ENCODE measurements at regions not wholly inside any gene's neighbourhood (a gene's known extent, or its start where the extent isn't known, plus 50 kb on each side); places are given as distances from the start of the nearest gene placed in this dataset.

DNA sequence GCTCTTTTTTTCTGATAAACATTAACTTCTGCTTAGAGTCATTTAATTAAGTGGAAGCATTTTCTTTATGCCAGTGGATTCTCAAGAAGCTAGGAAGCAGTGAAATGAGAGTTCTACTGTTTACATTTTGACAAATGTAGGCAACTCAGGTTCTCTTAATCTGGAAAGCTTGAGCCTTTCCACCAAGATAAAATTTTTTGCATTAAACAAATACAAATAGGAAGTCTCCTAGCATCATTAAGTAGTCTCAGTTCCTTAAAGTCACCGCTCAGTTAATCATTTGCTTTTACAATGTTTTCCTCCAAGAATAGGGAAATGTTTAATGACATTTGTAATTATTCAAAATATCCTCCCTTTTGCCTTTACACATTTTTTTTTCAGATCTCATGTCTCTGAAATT, 290.4 kb upstream of the PDE4D start:
- WGBS, 2 donors, result 84 to 87% methylated on average over 1 of the region's 1 CpG
- Histone ChIP-seq H3K36me3 (ENCODE audit: control insufficient read depth in 2 of 2, insufficient read depth in 2 of 2, low read length in 1 of 2) (no peaks in the 10 kb centered on the region), H3K4me1 (ENCODE audit: control insufficient read depth in 2 of 2, insufficient read depth in 2 of 2, low read length in 1 of 2) (no peaks in the 10 kb centered on the region), H3K4me3 (ENCODE audit: low read depth in 1 of 2, low read length in 2 of 2) (no peak overlapping the region), H3K9me3 (ENCODE audit: control insufficient read depth in 2 of 2, insufficient read depth in 1 of 2, low read depth in 1 of 2, low read length in 1 of 2) (no peaks in the 10 kb centered on the region), H3K27ac (ENCODE audit: low read depth in 2 of 2, low read length in 1 of 2) (no peak overlapping the region), H3K27me3 (ENCODE audit: control insufficient read depth in 1 of 2, insufficient read depth in 2 of 2, low read length in 2 of 2) (no peaks in the 10 kb centered on the region)

GRCh38 chr5:60178101-60178500, 284.6 kb upstream of the PDE4D start:
- no peaks in the 10 kb centered on the region for H3K36me3 ChIP-seq (ENCODE audit: control insufficient read depth in 2 of 2, insufficient read depth in 2 of 2, low read length in 1 of 2)
- H3K4me1 ChIP-seq (ENCODE audit: control insufficient read depth in 2 of 2, insufficient read depth in 2 of 2, low read length in 1 of 2), result no peaks in the 10 kb centered on the region
- H3K27me3 ChIP-seq (ENCODE audit: control insufficient read depth in 1 of 2, insufficient read depth in 2 of 2, low read length in 2 of 2), result no peaks in the 10 kb centered on the region
- H3K9me3 ChIP-seq (ENCODE audit: control insufficient read depth in 2 of 2, insufficient read depth in 1 of 2, low read depth in 1 of 2, low read length in 1 of 2), result no peaks in the 10 kb centered on the region
- no peak overlapping the region for H3K4me3 ChIP-seq (ENCODE audit: low read depth in 1 of 2, low read length in 2 of 2)
- 49 to 61% methylated on average over 1 of the region's 1 CpG for WGBS, 2 donors
- no peak overlapping the region for H3K27ac ChIP-seq (ENCODE audit: low read depth in 2 of 2, low read length in 1 of 2)

GRCh38 chr5:60177596-60177995, 284.1 kb upstream of the PDE4D start:
- Histone ChIP-seq H3K36me3 (ENCODE audit: control insufficient read depth in 2 of 2, insufficient read depth in 2 of 2, low read length in 1 of 2) (no peaks in the 10 kb centered on the region), H3K4me3 (ENCODE audit: low read depth in 1 of 2, low read length in 2 of 2) (no peak overlapping the region), H3K27me3 (ENCODE audit: control insufficient read depth in 1 of 2, insufficient read depth in 2 of 2, low read length in 2 of 2) (no peaks in the 10 kb centered on the region), H3K4me1 (ENCODE audit: control insufficient read depth in 2 of 2, insufficient read depth in 2 of 2, low read length in 1 of 2) (no peaks in the 10 kb centered on the region), H3K27ac (ENCODE audit: low read depth in 2 of 2, low read length in 1 of 2) (no peak overlapping the region), H3K9me3 (ENCODE audit: control insufficient read depth in 2 of 2, insufficient read depth in 1 of 2, low read depth in 1 of 2, low read length in 1 of 2) (no peaks in the 10 kb centered on the region)
- 44 to 49% methylated on average over 4 of the region's 4 CpGs for WGBS, 2 donors

GRCh38 chr5:60173667-60174066, 280.1 kb upstream of the PDE4D start:
- no peaks in the 10 kb centered on the region for H3K4me1 ChIP-seq (ENCODE audit: control insufficient read depth in 2 of 2, insufficient read depth in 2 of 2, low read length in 1 of 2)
- no peaks in the 10 kb centered on the region for H3K36me3 ChIP-seq (ENCODE audit: control insufficient read depth in 2 of 2, insufficient read depth in 2 of 2, low read length in 1 of 2)
- no peaks in the 10 kb centered on the region for H3K9me3 ChIP-seq (ENCODE audit: control insufficient read depth in 2 of 2, insufficient read depth in 1 of 2, low read depth in 1 of 2, low read length in 1 of 2)
- H3K27ac ChIP-seq (ENCODE audit: low read depth in 2 of 2, low read length in 1 of 2), result no peak overlapping the region
- no peaks in the 10 kb centered on the region for H3K27me3 ChIP-seq (ENCODE audit: control insufficient read depth in 1 of 2, insufficient read depth in 2 of 2, low read length in 2 of 2)
- H3K4me3 ChIP-seq (ENCODE audit: low read depth in 1 of 2, low read length in 2 of 2), result no peak overlapping the region

GRCh38 chr5:60163762-60164161, 270.2 kb upstream of the PDE4D start:
- Histone ChIP-seq H3K27me3 (ENCODE audit: control insufficient read depth in 1 of 2, insufficient read depth in 2 of 2, low read length in 2 of 2) (no peaks in the 10 kb centered on the region), H3K4me1 (ENCODE audit: control insufficient read depth in 2 of 2, insufficient read depth in 2 of 2, low read length in 1 of 2) (no peaks in the 10 kb centered on the region), H3K9me3 (ENCODE audit: control insufficient read depth in 2 of 2, insufficient read depth in 1 of 2, low read depth in 1 of 2, low read length in 1 of 2) (no peaks in the 10 kb centered on the region), H3K4me3 (ENCODE audit: low read depth in 1 of 2, low read length in 2 of 2) (no peak overlapping the region), H3K36me3 (ENCODE audit: control insufficient read depth in 2 of 2, insufficient read depth in 2 of 2, low read length in 1 of 2) (no peaks in the 10 kb centered on the region), H3K27ac (ENCODE audit: low read depth in 2 of 2, low read length in 1 of 2) (no peak overlapping the region)
- WGBS, 2 donors, result 65 to 89% methylated on average over 1 of the region's 1 CpG

DNA sequence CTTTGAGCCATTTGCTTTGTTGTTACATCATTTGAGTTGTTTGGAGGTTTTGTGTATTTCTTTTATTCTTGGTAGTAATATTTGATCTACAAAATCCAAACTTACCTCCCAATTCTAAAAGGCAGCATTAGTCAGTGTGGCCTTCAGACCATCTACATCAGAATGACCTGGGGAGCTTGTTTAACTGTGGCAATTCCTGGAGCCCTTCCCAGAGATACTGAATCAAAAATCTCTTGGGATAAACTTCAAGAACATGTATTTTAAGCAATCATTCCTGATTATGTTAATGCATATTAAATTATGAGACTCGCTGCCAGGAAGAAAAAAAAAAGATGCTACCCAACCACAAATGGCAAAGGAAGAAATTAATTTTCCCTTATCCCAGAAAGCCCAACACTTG, 268.9 kb upstream of the PDE4D start:
- Histone ChIP-seq H3K27me3 (ENCODE audit: control insufficient read depth in 1 of 2, insufficient read depth in 2 of 2, low read length in 2 of 2) (no peaks in the 10 kb centered on the region), H3K4me1 (ENCODE audit: control insufficient read depth in 2 of 2, insufficient read depth in 2 of 2, low read length in 1 of 2) (no peaks in the 10 kb centered on the region), H3K36me3 (ENCODE audit: control insufficient read depth in 2 of 2, insufficient read depth in 2 of 2, low read length in 1 of 2) (no peaks in the 10 kb centered on the region), H3K9me3 (ENCODE audit: control insufficient read depth in 2 of 2, insufficient read depth in 1 of 2, low read depth in 1 of 2, low read length in 1 of 2) (no peaks in the 10 kb centered on the region), H3K27ac (ENCODE audit: low read depth in 2 of 2, low read length in 1 of 2) (no peak overlapping the region), H3K4me3 (ENCODE audit: low read depth in 1 of 2, low read length in 2 of 2) (no peak overlapping the region)
- 68 to 77% methylated on average over 1 of the region's 1 CpG for WGBS, 2 donors

- Histone ChIP-seq H3K27me3 (ENCODE audit: control insufficient read depth in 1 of 2, insufficient read depth in 2 of 2, low read length in 2 of 2) (no peaks in the 10 kb centered on the region), H3K9me3 (ENCODE audit: control insufficient read depth in 2 of 2, insufficient read depth in 1 of 2, low read depth in 1 of 2, low read length in 1 of 2) (no peaks in the 10 kb centered on the region), H3K4me1 (ENCODE audit: control insufficient read depth in 2 of 2, insufficient read depth in 2 of 2, low read length in 1 of 2) (no peaks in the 10 kb centered on the region), H3K36me3 (ENCODE audit: control insufficient read depth in 2 of 2, insufficient read depth in 2 of 2, low read length in 1 of 2) (no peaks in the 10 kb centered on the region), H3K27ac (ENCODE audit: low read depth in 2 of 2, low read length in 1 of 2) (no peak overlapping the region), H3K4me3 (ENCODE audit: low read depth in 1 of 2, low read length in 2 of 2) (no peak overlapping the region)
- 68 to 70% methylated on average over 3 of the region's 3 CpGs for WGBS, 2 donors
Measured at GRCh38 chr5:60161340-60161934, 267.9 kb upstream of the PDE4D start.

DNA sequence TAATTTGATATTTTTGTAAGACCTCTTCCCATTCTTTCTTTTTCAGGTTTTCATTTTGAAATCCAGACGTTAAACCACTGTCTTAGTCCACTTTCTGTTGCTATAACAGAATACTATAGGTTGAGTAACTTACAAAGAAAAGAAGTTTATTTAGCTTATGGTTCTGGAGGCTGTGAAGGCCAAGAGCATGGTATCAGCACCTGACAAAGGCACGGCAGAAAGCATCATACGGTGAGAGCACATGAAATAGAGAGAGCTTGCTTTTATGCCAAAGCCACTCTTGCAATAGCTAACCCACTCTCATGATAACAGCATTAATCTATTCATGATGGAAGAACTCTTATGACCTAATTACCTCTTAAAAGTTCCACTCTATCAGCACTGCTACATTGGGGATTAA, 255.6 kb upstream of the PDE4D start:
- 57 to 59% methylated on average over 3 of the region's 3 CpGs for WGBS, 2 donors
- H3K36me3 ChIP-seq (ENCODE audit: control insufficient read depth in 2 of 2, insufficient read depth in 2 of 2, low read length in 1 of 2), result no peaks in the 10 kb centered on the region
- H3K4me3 ChIP-seq (ENCODE audit: low read depth in 1 of 2, low read length in 2 of 2), result no peak overlapping the region
- H3K27ac ChIP-seq (ENCODE audit: low read depth in 2 of 2, low read length in 1 of 2), result no peak overlapping the region
- H3K9me3 ChIP-seq (ENCODE audit: control insufficient read depth in 2 of 2, insufficient read depth in 1 of 2, low read depth in 1 of 2, low read length in 1 of 2), result no peaks in the 10 kb centered on the region
- H3K4me1 ChIP-seq (ENCODE audit: control insufficient read depth in 2 of 2, insufficient read depth in 2 of 2, low read length in 1 of 2), result no peaks in the 10 kb centered on the region
- no peaks in the 10 kb centered on the region for H3K27me3 ChIP-seq (ENCODE audit: control insufficient read depth in 1 of 2, insufficient read depth in 2 of 2, low read length in 2 of 2)

DNA sequence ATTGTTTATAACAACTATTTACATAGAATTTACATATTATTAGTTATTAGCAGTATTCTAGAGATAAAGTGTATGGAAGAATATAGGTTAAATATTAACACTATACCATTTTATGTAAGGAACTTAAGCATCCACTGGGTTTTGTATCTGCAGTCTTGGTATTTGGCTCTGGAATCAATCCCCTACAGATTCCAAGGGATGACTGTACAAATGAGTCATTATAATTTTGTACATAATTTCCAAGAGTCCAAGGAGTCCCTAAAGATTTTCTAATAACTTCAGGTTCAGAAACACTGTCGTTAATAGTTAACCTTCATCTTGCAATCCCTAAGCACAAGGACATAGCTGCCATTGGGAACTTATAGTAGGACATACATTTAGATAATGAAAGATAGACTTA, 254.8 kb upstream of the PDE4D start:
- H3K4me1 ChIP-seq (ENCODE audit: control insufficient read depth in 2 of 2, insufficient read depth in 2 of 2, low read length in 1 of 2), result no peaks in the 10 kb centered on the region
- no peak overlapping the region for H3K4me3 ChIP-seq (ENCODE audit: low read depth in 1 of 2, low read length in 2 of 2)
- 85 to 86% methylated on average over 1 of the region's 1 CpG for WGBS, 2 donors

DNA sequence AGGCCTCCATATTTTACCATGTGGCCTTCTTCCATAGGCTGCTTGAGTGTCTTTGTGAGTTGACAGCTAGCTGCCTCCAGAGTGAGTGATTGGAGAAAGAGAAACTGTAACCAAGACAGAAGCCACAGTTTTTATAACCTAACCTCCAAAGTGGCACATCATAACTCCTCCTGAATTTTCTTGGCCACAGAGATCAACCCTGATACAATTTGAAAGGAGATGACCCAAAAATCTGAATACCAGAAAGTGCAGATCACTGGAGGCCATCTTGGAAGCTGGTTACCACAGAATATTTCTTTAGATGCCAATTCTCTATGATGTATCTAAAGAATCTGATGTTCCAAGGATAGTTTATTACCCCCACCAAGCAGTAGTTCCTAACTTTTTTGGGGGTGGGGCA, 254.3 kb upstream of the PDE4D start:
- no peaks in the 10 kb centered on the region for H3K36me3 ChIP-seq (ENCODE audit: control insufficient read depth in 2 of 2, insufficient read depth in 2 of 2, low read length in 1 of 2)
- H3K27ac ChIP-seq (ENCODE audit: low read depth in 2 of 2, low read length in 1 of 2), result no peak overlapping the region
- H3K27me3 ChIP-seq (ENCODE audit: control insufficient read depth in 1 of 2, insufficient read depth in 2 of 2, low read length in 2 of 2), result no peaks in the 10 kb centered on the region
- H3K4me3 ChIP-seq (ENCODE audit: low read depth in 1 of 2, low read length in 2 of 2), result no peak overlapping the region
- H3K4me1 ChIP-seq (ENCODE audit: control insufficient read depth in 2 of 2, insufficient read depth in 2 of 2, low read length in 1 of 2), result no peaks in the 10 kb centered on the region
- no peaks in the 10 kb centered on the region for H3K9me3 ChIP-seq (ENCODE audit: control insufficient read depth in 2 of 2, insufficient read depth in 1 of 2, low read depth in 1 of 2, low read length in 1 of 2)

More for the DNA sequence above, 254.8 kb upstream of the PDE4D start:
- Histone ChIP-seq H3K36me3 (ENCODE audit: control insufficient read depth in 2 of 2, insufficient read depth in 2 of 2, low read length in 1 of 2) (no peaks in the 10 kb centered on the region), H3K27ac (ENCODE audit: low read depth in 2 of 2, low read length in 1 of 2) (no peak overlapping the region), H3K9me3 (ENCODE audit: control insufficient read depth in 2 of 2, insufficient read depth in 1 of 2, low read depth in 1 of 2, low read length in 1 of 2) (no peaks in the 10 kb centered on the region), H3K27me3 (ENCODE audit: control insufficient read depth in 1 of 2, insufficient read depth in 2 of 2, low read length in 2 of 2) (no peaks in the 10 kb centered on the region)

Measured in esophagus (tissue), 2 donors.